ENCODE measurements at regions not wholly inside any gene's neighbourhood (a gene's known extent, or its start where the extent isn't known, plus 50 kb on each side); places are given as distances from the start of the nearest gene placed in this dataset.

GRCh38 chr2:228469721-228470120 is 288.2 kb upstream of the SPHKAP start:
- H3K36me3 Mint-ChIP-seq (ENCODE audit: unreplicated experiment): no peaks in the 10 kb centered on the region
- H3K9me3 Mint-ChIP-seq (ENCODE audit: unreplicated experiment): no peaks in the 10 kb centered on the region
- DNase-seq: no peak
- no peak overlapping the region for H3K4me3 Mint-ChIP-seq (ENCODE audit: unreplicated experiment)
- H3K27ac Mint-ChIP-seq (ENCODE audit: unreplicated experiment): no peak overlapping the region
- peaks cover 8% of the 10 kb centered on the region for H3K4me1 Mint-ChIP-seq (ENCODE audit: low read depth, unreplicated experiment)
- TF ChIP-seq CTCF (IDR thresholded peaks at IDR 0.05; ENCODE audit: partially characterized antibody, unreplicated experiment): no peak
- no peaks in the 10 kb centered on the region for H3K27me3 Mint-ChIP-seq (ENCODE audit: unreplicated experiment)

GRCh38 chr2:228466851-228467250 is 285.4 kb upstream of the SPHKAP start:
- Mint-ChIP-seq H3K9me3 (ENCODE audit: unreplicated experiment) (no peaks in the 10 kb centered on the region), H3K27me3 (ENCODE audit: unreplicated experiment) (no peaks in the 10 kb centered on the region), H3K27ac (ENCODE audit: unreplicated experiment) (no peak overlapping the region), H3K4me1 (ENCODE audit: low read depth, unreplicated experiment) (peaks cover 8% of the 10 kb centered on the region), H3K4me3 (ENCODE audit: unreplicated experiment) (no peak overlapping the region), H3K36me3 (ENCODE audit: unreplicated experiment) (no peaks in the 10 kb centered on the region)
- TF ChIP-seq CTCF (IDR thresholded peaks at IDR 0.05; ENCODE audit: partially characterized antibody, unreplicated experiment): no peak
- no peak for DNase-seq

- Mint-ChIP-seq H3K4me3 (ENCODE audit: unreplicated experiment) (no peak overlapping the region), H3K9me3 (ENCODE audit: unreplicated experiment) (no peaks in the 10 kb centered on the region), H3K36me3 (ENCODE audit: unreplicated experiment) (no peaks in the 10 kb centered on the region), H3K27me3 (ENCODE audit: unreplicated experiment) (peaks cover 1% of the 10 kb centered on the region), H3K27ac (ENCODE audit: unreplicated experiment) (no peak overlapping the region), H3K4me1 (ENCODE audit: low read depth, unreplicated experiment) (peaks cover 8% of the 10 kb centered on the region)
- no peak for TF ChIP-seq CTCF (IDR thresholded peaks at IDR 0.05; ENCODE audit: partially characterized antibody, unreplicated experiment)
- DNase-seq: no peak
These were observed 283.9 kb upstream of the SPHKAP start for GRCh38 chr2:228465408-228465807.

- Mint-ChIP-seq H3K4me3 (ENCODE audit: unreplicated experiment) (no peak overlapping the region), H3K27ac (ENCODE audit: unreplicated experiment) (no peak overlapping the region), H3K27me3 (ENCODE audit: unreplicated experiment) (peaks cover 1% of the 10 kb centered on the region), H3K4me1 (ENCODE audit: low read depth, unreplicated experiment) (no peaks in the 10 kb centered on the region), H3K9me3 (ENCODE audit: unreplicated experiment) (peaks cover 3% of the 10 kb centered on the region), H3K36me3 (ENCODE audit: unreplicated experiment) (peaks cover 6% of the 10 kb centered on the region)
- DNase-seq: no peak
- TF ChIP-seq CTCF (IDR thresholded peaks at IDR 0.05; ENCODE audit: partially characterized antibody, unreplicated experiment): no peak
These were observed 276.9 kb upstream of the SPHKAP start for GRCh38 chr2:228458364-228458763.

- Mint-ChIP-seq H3K27ac (ENCODE audit: unreplicated experiment) (peak overlapping the region; percentile 88), H3K4me3 (ENCODE audit: unreplicated experiment) (no peak overlapping the region), H3K27me3 (ENCODE audit: unreplicated experiment) (no peaks in the 10 kb centered on the region), H3K9me3 (ENCODE audit: unreplicated experiment) (no peaks in the 10 kb centered on the region), H3K4me1 (ENCODE audit: low read depth, unreplicated experiment) (peaks cover 19% of the 10 kb centered on the region), H3K36me3 (ENCODE audit: unreplicated experiment) (no peaks in the 10 kb centered on the region)
- TF ChIP-seq CTCF (IDR thresholded peaks at IDR 0.05; ENCODE audit: partially characterized antibody, unreplicated experiment): no peak
- DNase-seq: no peak
These were observed 265.9 kb upstream of the SPHKAP start for GRCh38 chr2:228447266-228447915.
